Limb (tissue), 2 donors: ENCODE measurements at regions not wholly inside any gene's neighbourhood (a gene's known extent, or its start where the extent isn't known, plus 50 kb on each side); places are given as distances from the start of the nearest gene placed in this dataset.

ENCODE experiments used
- DNase-seq, 2 donors: peaks; one replicate each; pipeline ENCODE4 v3.0.0-alpha.2; 2016; ENCODE audit errors: extremely low spot score in 2 of 2

DNA sequence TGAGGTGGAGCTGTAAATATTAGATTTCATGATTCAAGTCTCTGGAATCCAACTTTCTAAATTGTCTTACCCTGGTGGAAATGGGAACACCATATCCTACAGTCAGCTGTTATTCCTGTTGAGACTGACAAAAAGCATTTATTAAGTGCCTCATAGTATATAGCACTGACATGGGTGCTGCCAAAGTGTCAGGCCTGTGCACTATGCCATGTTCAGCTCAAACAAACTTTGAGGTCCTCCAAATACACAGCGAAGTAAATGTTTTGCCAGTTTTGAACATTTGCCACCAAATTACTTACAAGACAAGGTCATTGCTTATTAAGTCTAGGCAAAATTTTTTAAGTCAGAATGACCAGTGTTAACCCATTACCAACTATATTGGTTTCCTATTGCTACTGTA, 162.9 kb upstream of the SLC25A13 start:
- no peak for DNase-seq

GRCh38 chr7:96484091-96484490, 162.2 kb upstream of the SLC25A13 start:
- DNase-seq = no peak

DNA sequence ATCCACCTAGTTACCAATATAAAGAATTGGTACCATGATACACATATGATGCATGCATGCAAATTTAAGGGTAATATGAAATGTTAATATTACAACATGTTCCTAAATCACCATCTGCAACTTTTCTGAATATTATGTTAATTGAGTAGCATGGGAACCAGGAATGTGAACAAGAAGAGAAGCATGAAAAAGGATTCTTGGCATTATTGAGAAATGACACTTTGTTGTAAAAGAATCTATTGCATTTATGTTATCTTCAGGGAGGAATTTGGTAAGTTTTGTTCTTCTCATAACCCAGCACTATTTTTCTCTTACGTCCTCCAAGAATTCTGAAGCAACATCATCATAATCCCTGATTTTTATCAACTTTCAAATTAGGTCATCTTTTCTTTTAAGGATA, 159.9 kb upstream of the SLC25A13 start:
- no peak for DNase-seq

- no peak for DNase-seq
These were observed 157.2 kb upstream of the SLC25A13 start for GRCh38 chr7:96479015-96479645.

DNA sequence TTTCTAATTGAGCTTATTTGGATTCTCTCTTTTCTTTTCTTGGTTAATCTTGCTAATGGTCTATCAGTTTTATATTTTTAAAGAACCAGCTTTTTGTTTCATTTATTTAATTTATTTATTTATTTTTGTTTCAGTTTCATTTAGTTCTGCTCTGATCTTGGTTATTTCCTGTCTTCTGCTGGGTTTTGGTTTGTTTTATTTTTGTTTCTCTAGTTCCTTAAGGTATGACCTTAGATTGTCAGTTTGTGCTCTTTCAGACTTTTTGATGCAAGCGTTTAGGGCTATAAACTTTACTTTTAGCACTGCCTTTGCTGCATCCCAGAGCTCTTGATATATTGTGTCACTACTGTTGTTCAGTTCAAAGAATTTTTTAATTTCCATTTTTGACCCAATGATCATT, 149.7 kb upstream of the SLC25A13 start:
- DNase-seq = no peak

DNA sequence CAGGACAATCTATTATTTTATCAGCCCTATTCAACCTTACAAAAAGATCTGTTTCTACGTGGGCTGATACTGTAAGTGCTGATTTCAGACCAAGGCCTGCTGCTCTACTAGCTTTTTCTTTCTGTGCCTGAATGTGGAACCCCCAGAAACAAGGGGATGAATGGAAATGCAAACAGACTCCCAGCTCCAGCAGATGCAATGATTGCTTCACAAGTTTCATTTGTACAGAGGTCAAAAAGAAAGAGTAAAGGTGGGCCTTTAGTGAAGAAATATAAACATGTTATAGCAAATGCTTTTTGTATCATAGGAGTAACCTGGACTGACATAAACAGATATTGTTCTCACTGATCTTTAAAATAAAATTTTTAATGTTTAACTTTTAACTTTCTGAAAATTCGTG, 130.2 kb upstream of the SLC25A13 start:
- DNase-seq = no peak

- DNase-seq = no peak
These were observed 127.2 kb upstream of the SLC25A13 start for GRCh38 chr7:96449094-96449493.

DNA sequence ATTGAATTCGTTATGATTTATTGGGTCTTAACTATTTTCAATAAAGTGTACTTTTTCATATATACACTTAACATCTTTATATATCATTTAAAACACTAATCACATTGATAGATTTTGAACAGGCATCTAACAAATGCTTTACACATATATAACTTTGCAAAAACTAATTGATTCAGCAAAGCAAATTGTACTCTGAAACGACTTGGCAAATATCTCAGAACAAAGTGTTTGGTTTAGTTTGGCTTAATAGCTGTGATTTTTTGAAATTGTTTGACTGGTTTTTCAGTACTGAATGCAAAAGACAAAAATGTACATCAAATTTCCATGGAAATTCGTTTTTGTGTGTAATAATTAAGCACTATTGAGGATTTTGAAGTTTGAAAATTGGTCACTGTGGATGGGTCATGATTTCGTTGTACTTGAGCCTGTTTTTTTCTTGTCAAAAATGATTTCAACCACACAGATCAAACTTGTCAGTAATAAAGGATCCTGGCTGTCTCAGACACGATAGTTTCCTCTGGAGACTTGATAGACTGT, 125.3 kb upstream of the SLC25A13 start:
- no peak for DNase-seq

DNA sequence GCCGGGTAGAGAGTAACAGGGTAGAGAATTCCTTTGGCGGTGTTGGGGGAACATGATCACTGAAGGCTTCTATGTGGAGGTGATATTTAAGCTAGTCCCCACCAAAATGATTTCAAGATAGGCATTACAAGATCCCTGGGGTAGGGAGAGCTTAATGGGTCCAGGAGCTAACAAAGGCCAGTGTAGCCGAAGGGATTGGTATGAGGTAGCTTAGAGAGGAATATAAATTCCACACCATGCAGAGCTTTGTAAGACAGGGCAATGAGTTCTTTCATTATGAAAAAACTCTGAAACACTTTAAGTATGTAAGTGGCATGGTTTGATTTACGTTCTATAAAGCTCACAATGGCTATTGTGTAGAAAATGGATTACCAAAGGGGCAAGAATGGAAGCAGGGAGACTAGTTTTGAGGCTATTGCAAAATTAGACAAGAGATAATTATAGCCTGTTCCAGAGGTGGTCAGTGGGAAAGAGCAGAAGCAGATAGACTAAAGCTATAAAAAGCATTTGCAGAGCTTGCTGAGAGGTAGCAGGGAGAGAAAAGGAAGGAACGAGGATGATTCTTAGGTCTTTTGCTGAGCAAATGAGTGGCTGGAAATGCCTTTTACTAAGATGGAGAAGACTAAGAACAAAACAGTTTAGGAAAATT, 119.7 kb upstream of the SLC25A13 start:
- no peak for DNase-seq

DNA sequence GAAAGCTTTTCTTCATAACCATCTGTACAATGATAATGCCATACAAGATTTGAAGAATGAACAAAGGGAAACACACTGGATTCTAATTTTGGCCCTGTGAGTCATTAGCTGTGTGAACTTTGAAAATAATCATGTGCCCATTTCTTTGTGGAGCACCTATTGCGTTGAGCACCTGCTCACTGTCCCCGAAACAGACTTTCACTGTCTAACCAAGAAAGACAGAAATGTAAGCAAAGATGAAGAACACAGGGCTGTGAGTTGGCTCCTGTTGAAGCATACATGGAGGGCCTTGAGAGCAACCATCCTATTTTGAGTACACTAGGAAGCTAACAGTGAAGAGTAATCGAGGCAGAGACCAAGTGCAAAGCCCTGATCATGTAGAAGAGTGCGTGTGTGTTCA, 118.4 kb upstream of the SLC25A13 start:
- DNase-seq = no peak

DNA sequence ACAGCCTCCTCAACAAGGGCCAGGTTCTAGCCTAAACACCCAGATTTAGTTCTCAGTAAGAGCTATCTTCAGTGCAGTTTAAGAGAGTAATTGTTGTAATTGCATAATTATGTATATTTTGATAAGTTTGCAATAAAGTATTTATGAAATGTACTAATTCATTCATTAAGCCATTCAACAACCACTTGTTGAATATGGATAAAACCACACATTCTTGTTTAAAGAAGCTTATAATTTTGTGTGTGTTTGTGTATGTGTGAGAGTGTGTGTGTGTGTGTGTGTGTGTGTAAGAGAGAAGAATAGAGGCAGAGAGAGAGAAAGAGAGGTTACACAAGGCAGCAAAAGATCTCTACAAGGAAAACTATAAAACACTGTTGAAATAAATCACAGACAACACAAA, 115.0 kb upstream of the SLC25A13 start:
- no peak for DNase-seq

- DNase-seq = no peak
These were observed 108.5 kb upstream of the SLC25A13 start for GRCh38 chr7:96430356-96430755.

DNA sequence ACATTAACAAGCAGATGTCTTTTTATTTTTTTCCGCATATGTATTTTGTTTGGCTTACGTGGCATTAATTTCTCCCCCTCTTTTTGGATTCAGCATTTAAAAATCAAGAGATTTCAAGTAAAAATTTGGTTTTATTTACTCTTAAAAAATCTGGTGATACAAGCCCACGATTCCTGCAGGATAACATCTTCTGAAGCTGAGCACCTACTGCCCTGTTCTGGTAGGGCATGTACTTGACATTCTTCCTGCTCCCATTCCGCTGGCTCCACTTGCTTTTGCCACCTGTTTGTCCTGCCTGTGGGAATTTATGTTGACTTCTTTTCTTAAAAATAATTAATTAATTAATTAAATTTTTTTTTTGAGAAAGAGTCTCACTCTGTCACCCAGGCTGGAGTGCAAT, 105.2 kb upstream of the SLC25A13 start:
- DNase-seq = no peak

- no peak for DNase-seq
These were observed 104.8 kb upstream of the SLC25A13 start for GRCh38 chr7:96426685-96427084.

GRCh38 chr7:96426027-96426426, 104.1 kb upstream of the SLC25A13 start:
- no peak for DNase-seq

DNA sequence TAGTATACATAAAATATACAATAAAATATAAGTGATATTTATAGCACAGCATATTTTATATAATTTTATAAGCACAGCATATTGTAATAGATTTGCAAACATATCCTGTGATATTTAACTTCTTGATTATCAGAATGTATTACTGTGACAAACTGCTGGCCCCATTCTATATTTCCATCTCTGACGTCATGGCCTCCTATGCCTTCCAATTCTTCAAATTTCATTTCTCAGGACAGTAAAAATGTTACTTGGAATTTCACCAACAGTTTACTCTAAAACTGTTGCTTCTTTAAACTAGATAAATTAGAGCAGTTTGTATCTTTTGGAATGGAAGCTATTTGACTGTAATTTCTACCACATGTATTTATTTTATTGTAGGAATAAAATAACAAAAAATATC, 102.5 kb upstream of the SLC25A13 start:
- no peak for DNase-seq

DNA sequence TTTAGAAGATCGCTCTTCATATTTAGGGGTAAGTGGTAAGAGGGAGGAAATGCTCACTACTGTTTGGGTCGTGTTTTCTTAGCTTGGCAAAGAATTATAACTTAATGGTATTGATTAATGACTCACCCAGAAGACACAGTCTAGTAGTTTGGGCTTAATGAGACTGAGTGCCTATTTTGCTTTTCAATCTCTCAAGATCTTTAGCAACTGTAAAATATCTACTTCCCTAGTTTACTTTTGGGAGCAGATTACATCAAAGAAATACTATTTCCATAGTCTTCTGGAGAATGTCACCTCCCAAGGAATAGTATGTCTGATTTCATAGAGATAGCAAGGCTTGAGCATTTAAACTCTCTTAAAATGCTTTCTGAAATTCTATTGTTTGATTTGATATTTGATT, 100.5 kb upstream of the SLC25A13 start:
- DNase-seq = no peak

DNA sequence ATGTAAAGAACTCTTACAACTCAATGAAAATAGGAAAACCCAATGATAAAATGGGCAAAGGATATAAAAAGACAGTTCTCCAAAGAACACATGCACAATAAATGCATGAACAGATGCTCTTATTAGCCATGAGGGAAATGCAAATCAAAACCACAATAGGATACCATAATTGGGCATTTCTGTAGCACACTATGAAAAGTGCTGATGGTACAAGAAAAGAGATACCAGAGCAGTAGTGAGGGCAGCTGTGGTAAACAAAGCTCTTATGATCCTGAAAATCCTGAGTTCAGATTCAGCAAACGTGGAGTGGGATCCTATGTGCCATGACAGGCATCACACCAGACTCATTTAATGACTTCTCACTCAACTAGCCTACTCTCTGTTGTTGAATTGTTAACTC, 96.7 kb upstream of the SLC25A13 start:
- DNase-seq = no peak

DNA sequence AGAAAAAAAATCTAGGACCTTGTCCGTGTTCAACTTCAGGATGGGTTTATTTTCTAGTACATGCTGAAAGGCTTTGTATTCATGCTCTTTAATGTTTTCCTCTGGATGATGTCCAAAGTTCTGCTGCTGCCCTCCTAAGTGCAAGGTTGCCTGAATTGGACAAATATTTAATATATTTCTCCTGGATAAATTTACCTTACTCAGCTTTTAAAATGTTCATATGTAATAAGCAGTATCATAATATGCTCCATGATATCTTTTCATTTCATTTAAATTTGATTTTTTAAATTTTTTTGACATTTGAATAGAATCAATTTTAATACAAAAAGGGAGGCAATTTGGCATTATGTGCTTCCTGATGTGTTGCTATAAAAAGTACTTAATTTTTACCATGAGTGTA, 95.9 kb upstream of the SLC25A13 start:
- DNase-seq = no peak

GRCh38 chr7:96416599-96416998, 94.7 kb upstream of the SLC25A13 start:
- DNase-seq = no peak

- no peak for DNase-seq
These were observed 94.2 kb upstream of the SLC25A13 start for GRCh38 chr7:96416116-96416515.

GRCh38 chr7:96415293-96415940, 93.5 kb upstream of the SLC25A13 start:
- no peak for DNase-seq

DNA sequence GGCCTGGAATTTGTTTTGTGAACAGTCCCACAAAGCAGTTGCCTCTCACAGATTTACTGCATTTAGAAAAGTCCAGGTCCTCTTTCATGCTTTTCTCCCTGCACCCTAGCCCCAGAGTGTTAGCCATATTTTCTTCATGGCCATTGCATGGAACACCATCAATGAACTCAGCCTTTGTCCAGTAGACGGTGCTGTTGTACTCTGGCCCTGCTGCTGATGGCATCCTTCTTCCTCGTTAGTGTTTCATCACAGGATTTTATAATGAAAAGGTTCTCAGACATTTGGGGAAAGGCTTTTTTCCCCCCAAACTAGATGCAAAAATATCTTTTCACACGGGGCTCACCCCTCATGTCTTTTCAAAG, 93.0 kb upstream of the SLC25A13 start:
- DNase-seq = no peak
